SJCRH30 (cell line): ENCODE measurements at regions not wholly inside any gene's neighbourhood (a gene's known extent, or its start where the extent isn't known, plus 50 kb on each side); places are given as distances from the start of the nearest gene placed in this dataset.

Experiments used
- DNase-seq, 2 experiments: peaks; one replicate each; pipeline ENCODE4 v3.0.0-alpha.2; 2015 to 2020
- H3K27ac ChIP-seq: fragments of 250-450 bp; sonication (Bioruptor Pico); 2 replicates; pipeline ENCODE4 v1.5.1; 2020; ENCODE audit warnings: mild to moderate bottlenecking, moderate library complexity
- H3K27me3 ChIP-seq: fragments of 250-450 bp; sonication (Bioruptor Pico); 2 replicates; pipeline ENCODE4 v1.5.1; 2020; ENCODE audit warnings: mild to moderate bottlenecking, moderate library complexity
- H3K36me3 ChIP-seq: fragments of 250-450 bp; sonication (Bioruptor Pico); 2 replicates; pipeline ENCODE4 v1.5.1; 2020; ENCODE audit warnings: mild to moderate bottlenecking, moderate library complexity
- H3K4me1 ChIP-seq: fragments of 250-450 bp; sonication (Bioruptor Pico); 2 replicates; pipeline ENCODE4 v1.5.1; 2020; ENCODE audit warnings: mild to moderate bottlenecking, moderate library complexity
- H3K4me3 ChIP-seq: fragments of 250-450 bp; sonication (Bioruptor Pico); 2 replicates; pipeline ENCODE4 v1.5.1; 2020; ENCODE audit warnings: mild to moderate bottlenecking, moderate library complexity
- H3K9me3 ChIP-seq: fragments of 250-450 bp; sonication (Bioruptor Pico); replicated peaks from 2 replicates; pipeline ENCODE4 v1.5.1; 2020; ENCODE audit warnings: mild to moderate bottlenecking, moderate library complexity

DNA sequence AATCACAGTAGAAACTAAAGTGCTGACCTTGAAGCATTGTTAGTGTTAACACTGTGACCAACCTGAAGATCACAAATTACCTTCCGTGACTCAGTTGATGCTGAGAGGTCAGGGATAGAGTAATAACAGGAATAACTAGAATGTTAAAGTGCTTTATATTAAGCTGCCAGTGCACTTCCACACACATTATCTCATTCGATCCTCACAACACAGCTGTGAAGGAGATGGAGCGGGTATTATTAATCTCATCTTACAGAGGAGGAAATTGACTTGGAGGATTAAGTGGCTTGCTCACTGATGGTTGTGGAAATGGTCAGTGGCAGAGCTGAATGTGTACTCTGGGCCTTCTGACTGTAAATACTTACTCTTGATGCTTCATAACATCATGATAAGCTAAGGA lies 252.5 kb upstream of the DMRT1 start:
- Histone ChIP-seq H3K27me3 (no peaks in the 10 kb centered on the region), H3K4me3 (no peak overlapping the region)
- no peak for DNase-seq

DNA sequence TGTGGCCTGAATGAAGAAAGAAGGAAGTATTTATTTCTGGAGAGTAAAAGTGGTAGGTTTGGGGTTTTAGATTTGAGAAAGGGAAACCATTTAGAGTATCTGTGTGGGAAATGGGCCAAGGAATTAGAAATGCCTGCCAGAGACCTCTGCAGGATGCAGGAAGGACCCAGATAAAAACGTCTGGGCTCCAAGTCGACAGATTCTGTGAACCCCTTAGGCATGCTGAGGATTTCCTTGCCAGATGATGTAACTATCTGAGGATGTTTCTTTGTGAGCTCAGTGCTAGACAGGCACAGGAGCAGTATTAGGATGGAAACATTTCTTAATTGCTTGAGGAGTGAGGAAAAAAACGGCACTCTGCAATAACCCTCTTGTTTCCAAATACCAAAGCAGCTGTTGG lies 251.8 kb upstream of the DMRT1 start:
- H3K36me3 ChIP-seq, result no peaks in the 10 kb centered on the region
- H3K4me1 ChIP-seq, result no peaks in the 10 kb centered on the region
- H3K9me3 ChIP-seq, result no peaks in the 10 kb centered on the region
- no peak overlapping the region for H3K27ac ChIP-seq
- no peaks in the 10 kb centered on the region for H3K27me3 ChIP-seq
- no peak overlapping the region for H3K4me3 ChIP-seq
- no peak for DNase-seq

More for the DNA sequence above, 252.5 kb upstream of the DMRT1 start:
- H3K4me1 ChIP-seq, result no peaks in the 10 kb centered on the region
- H3K36me3 ChIP-seq, result no peaks in the 10 kb centered on the region
- no peak overlapping the region for H3K27ac ChIP-seq
- no peaks in the 10 kb centered on the region for H3K9me3 ChIP-seq

DNA sequence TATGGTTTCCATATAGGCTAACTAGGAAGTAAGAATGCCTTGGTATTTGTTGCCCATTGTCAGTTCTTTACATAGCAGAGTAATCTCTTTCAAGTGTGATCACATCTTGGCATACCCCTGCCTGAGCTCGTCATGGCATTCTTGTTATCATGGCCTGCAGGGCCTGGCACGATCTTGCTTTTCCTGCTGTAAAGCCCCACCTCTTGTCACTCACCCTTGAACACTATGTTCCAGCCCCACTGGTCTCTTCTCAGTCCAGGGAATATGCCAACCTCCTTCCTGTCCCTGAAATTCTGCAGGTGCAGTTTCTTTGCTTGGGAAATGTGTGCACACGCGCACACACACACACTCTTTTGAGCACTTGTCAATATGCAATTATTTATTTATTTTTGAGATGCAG lies 250.2 kb upstream of the DMRT1 start:
- no peaks in the 10 kb centered on the region for H3K9me3 ChIP-seq
- H3K27ac ChIP-seq, result no peak overlapping the region
- no peak overlapping the region for H3K4me3 ChIP-seq
- no peaks in the 10 kb centered on the region for H3K4me1 ChIP-seq
- H3K27me3 ChIP-seq, result no peaks in the 10 kb centered on the region
- no peak for DNase-seq
- no peaks in the 10 kb centered on the region for H3K36me3 ChIP-seq

DNA sequence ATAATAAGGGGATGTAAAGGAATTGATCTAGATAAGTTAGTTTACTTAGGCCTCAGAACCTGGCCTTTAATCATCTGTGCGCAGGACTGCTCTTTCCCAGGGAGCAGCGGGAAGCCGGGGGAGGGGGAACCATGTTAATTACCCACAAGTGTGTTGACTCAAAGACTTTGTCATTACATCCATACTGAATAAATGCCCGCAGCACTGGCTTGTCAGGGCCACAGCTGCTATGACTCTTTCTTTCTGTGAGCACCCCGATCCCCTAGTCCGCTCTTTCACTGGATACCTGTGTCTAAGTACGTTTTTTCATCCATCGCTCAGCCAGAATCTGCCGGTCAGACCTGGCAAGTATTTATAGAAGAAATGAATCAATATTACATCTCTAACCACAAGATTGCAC lies 249.3 kb upstream of the DMRT1 start:
- H3K36me3 ChIP-seq, result no peaks in the 10 kb centered on the region
- H3K27ac ChIP-seq, result no peak overlapping the region
- H3K9me3 ChIP-seq, result no peaks in the 10 kb centered on the region
- DNase-seq, result peak in 1 of 2 experiments; percentile 9
- H3K27me3 ChIP-seq, result no peaks in the 10 kb centered on the region
- H3K4me3 ChIP-seq, result no peak overlapping the region
- H3K4me1 ChIP-seq, result no peaks in the 10 kb centered on the region

DNA sequence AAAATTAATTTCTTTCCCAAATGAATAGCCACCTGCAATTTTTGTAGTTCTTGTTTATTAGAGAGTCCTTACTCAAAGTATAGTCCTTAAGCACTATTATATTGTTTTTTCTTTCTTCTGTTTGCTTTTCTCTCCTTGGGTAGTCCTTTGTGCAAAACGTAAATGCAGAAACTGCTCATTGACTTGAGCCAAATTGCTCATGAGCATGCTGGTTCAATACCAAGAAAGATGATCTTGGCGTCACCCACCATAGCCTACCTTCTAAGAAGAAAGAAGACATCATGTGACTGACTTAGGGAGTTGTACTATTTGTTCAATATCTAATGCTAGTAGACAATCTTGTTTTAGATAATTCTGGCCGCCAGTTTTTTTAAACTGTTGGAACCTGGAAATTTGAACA lies 248.8 kb upstream of the DMRT1 start:
- DNase-seq, result no peak
- no peaks in the 10 kb centered on the region for H3K4me1 ChIP-seq
- no peaks in the 10 kb centered on the region for H3K27me3 ChIP-seq
- H3K4me3 ChIP-seq, result no peak overlapping the region
- H3K36me3 ChIP-seq, result no peaks in the 10 kb centered on the region
- no peaks in the 10 kb centered on the region for H3K9me3 ChIP-seq
- H3K27ac ChIP-seq, result no peak overlapping the region

DNA sequence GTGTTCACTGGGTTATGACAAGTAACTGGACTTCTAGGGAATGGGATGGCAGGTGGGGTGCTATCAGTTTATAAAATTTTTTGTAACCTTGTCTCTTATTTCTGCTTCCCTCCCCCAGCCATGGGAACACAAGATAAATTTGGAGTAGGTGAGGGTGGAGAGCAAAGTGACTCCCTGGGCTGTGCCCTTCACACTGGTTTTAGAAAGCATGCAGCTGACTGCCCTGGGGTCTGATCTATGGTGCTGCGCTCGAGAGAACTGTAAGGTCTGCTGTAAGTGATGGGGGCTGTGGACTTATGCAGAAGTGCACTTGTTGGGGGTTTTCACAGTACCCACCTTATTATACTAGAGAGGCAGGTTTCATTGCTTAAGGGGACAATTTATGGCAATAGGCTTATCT lies 247.7 kb upstream of the DMRT1 start:
- Histone ChIP-seq H3K27ac (no peak overlapping the region), H3K27me3 (no peaks in the 10 kb centered on the region), H3K4me1 (no peaks in the 10 kb centered on the region), H3K4me3 (no peak overlapping the region), H3K9me3 (no peaks in the 10 kb centered on the region), H3K36me3 (no peaks in the 10 kb centered on the region)
- no peak for DNase-seq

DNA sequence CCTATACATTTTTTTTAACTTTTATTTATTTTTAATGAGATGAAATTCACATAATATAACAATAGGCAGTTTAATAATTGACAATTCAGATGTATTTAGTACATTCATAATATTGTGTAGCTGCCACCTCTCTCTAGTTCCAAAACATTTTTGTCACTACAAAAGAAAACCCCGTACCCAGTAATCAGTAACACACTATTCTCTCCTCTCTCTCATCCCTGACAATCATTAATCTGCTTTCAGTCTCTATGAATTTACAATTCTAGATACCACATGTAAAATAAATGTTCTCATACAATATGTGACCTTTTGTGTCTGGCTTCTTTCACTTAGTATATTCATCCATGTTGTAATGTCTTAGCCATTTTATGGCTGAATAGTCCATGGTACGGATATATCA lies 244.8 kb upstream of the DMRT1 start:
- no peak overlapping the region for H3K27ac ChIP-seq
- H3K27me3 ChIP-seq, result no peaks in the 10 kb centered on the region
- no peaks in the 10 kb centered on the region for H3K36me3 ChIP-seq
- no peaks in the 10 kb centered on the region for H3K4me1 ChIP-seq
- H3K4me3 ChIP-seq, result no peak overlapping the region
- DNase-seq, result no peak
- H3K9me3 ChIP-seq, result no peaks in the 10 kb centered on the region

DNA sequence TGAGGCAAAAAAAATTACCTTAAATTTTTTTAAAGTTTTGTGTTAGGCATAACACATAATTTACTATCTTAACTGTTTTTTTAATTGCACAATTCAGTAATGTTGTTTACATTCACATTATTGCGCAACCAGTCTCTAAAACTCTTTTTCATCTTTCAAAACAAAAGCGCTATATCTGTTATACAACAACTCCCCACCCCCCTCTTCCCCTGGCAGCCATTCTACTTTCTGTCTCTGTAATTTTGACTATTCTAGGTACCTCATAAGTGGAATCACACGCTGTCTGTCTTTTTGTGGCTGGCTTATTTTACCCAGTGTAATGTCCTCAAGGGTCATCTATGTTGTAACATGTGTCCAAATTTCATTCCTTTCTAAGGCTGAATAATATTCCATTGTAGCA lies 241.5 kb upstream of the DMRT1 start:
- no peaks in the 10 kb centered on the region for H3K9me3 ChIP-seq
- H3K4me3 ChIP-seq, result no peak overlapping the region
- no peak overlapping the region for H3K27ac ChIP-seq
- no peaks in the 10 kb centered on the region for H3K27me3 ChIP-seq
- DNase-seq, result no peak
- H3K36me3 ChIP-seq, result no peaks in the 10 kb centered on the region
- no peaks in the 10 kb centered on the region for H3K4me1 ChIP-seq

DNA sequence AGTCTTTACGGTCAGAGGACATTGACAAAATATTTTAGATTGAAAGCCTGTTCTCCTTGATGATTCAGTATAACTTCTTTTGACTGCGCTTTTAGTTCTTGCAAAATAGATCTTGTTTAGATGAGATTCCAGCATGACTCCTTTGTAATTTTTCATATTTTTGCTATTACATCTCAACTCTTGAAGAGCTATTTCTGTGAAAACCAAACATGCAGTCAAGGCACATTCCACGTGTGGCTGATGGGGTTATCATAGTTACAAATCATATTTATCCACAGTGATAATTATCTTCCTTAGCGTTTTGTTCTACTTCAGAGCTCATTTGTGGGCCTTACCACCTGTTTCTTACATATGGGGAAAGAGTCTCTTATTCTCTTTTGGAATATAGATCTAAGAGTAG lies 238.8 kb upstream of the DMRT1 start:
- no peaks in the 10 kb centered on the region for H3K4me1 ChIP-seq
- no peak for DNase-seq

DNA sequence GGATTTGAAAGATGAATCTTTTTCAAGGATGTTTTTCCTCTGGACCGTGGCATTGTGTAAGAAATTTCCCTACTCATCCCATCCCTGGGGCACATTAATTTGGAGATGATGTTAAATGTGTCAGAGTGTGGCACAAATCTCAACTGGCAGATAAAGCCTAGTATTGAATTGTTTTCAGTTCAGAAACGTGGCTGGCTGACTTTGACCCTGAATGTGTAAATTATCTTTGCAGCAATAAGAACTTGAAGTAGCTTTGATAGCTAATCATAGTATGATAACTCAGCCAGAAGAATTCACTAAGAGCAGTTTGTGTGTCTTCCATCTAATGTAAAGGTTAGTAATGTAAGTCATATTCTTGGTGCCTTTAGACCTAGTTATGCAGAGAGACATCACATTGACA lies 238.4 kb upstream of the DMRT1 start:
- H3K4me3 ChIP-seq, result no peak overlapping the region
- no peak for DNase-seq
- H3K36me3 ChIP-seq, result no peaks in the 10 kb centered on the region
- H3K9me3 ChIP-seq, result no peaks in the 10 kb centered on the region
- H3K27me3 ChIP-seq, result no peaks in the 10 kb centered on the region
- H3K27ac ChIP-seq, result no peak overlapping the region
- no peaks in the 10 kb centered on the region for H3K4me1 ChIP-seq

More for the DNA sequence above, 238.8 kb upstream of the DMRT1 start:
- Histone ChIP-seq H3K9me3 (no peaks in the 10 kb centered on the region), H3K27me3 (no peaks in the 10 kb centered on the region), H3K36me3 (no peaks in the 10 kb centered on the region), H3K4me3 (no peak overlapping the region), H3K27ac (no peak overlapping the region)

DNA sequence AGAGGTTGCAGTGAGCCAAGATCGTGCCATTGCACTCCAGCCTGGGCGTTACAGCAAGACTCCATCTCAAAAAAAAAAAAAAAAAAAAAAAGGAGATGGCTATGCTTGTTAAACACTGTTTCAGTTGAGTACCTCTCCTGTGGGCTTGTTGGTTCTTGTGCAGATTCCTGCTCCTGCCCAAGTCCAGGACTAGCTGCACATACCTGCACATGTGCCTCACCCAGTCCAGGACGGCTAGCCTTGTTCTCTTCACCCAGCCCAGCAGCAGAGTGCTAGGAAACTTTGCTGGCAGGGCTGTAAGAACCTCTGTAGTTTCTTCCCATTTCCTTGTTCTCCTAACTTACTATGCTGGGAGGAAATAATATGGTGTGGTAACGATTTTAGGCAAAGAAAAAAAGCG lies 234.1 kb upstream of the DMRT1 start:
- DNase-seq, result no peak
- Histone ChIP-seq H3K27me3 (no peaks in the 10 kb centered on the region), H3K4me3 (no peak overlapping the region), H3K36me3 (no peaks in the 10 kb centered on the region), H3K9me3 (no peaks in the 10 kb centered on the region), H3K4me1 (no peaks in the 10 kb centered on the region), H3K27ac (no peak overlapping the region)

DNA sequence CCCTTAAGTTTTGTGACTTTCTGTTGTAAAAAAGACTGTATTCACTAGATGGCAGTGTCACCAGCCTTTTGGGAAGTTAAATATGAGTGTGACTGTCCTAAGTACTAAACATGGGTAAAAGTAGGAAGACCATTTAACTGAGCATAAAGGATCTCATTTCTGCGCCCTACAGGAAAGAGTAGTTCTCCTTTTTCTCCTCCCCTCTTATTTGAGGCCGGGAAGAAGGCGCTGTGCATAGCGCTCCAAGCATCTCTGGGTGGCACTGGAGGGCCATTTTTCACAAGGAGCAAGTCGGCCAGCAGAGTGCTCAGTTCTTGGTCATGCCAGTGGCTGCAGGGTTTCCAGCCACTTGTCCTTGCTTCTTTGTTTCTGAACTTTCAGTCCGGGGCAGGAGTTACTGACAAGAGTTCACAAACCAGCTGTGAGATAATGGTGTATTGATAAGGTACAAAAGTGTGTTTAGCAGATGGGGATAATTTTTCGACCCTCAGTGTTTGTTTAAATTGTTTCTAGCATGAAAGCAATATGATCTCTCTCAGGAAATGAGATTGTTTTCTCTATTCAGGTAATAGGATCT lies 227.6 kb upstream of the DMRT1 start:
- Histone ChIP-seq H3K36me3 (no peaks in the 10 kb centered on the region), H3K27me3 (no peaks in the 10 kb centered on the region), H3K4me3 (no peak overlapping the region), H3K9me3 (no peaks in the 10 kb centered on the region), H3K4me1 (no peaks in the 10 kb centered on the region; the same call in 1 of the 2 replicates), H3K27ac (peak overlapping the region; percentile 0; the same call in 1 of the 2 replicates)
- DNase-seq, result peak; percentile 80 to 90

DNA sequence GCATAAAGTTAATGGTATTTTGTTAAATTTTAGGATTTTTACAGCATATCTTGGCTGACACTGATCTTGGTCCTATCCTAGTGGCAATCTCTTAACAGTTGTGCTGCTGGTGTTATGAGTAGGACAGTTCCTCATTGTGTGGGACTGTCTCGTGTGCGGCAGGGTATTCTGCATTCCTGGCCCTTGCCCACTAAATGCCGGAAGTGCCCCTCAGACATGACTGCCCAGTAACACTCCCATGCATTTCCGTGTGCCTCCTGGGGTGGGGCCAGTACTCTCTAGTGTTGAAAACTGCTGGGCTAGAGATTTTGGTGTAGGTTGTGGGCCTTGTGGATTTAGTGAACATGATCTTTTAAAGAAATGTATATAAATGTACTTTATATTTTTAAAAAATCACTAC lies 227.1 kb upstream of the DMRT1 start:
- Histone ChIP-seq H3K27ac (peak overlapping the region; percentile 0; the same call in 1 of the 2 replicates), H3K9me3 (no peaks in the 10 kb centered on the region), H3K36me3 (no peaks in the 10 kb centered on the region), H3K27me3 (no peaks in the 10 kb centered on the region), H3K4me1 (no peaks in the 10 kb centered on the region; the same call in 1 of the 2 replicates), H3K4me3 (no peak overlapping the region)
- peak; percentile 56 to 64 for DNase-seq

DNA sequence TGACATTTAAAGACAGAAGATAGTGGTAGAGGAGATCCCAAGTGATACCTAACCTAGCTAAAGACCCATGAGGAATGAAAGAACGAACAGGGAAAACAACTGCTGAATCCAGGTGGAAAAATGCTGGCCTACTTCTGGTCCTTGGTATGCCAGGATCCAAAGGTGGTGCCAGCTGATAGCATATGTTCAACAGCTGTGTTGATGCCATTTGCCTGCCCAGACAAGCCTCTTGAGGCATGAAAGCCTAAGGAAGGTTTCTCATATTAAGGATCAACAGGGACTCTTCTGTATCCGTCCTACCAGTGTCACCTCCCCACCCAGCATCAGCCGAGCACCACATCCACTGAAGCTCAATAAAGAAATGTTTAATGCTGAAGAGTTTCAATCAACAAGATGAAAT lies 225.7 kb upstream of the DMRT1 start:
- DNase-seq, result no peak
- no peaks in the 10 kb centered on the region for H3K27me3 ChIP-seq
- no peaks in the 10 kb centered on the region; the same call in 1 of the 2 replicates for H3K4me1 ChIP-seq
- H3K27ac ChIP-seq, result no peak overlapping the region
- no peaks in the 10 kb centered on the region for H3K36me3 ChIP-seq
- H3K4me3 ChIP-seq, result no peak overlapping the region
- no peaks in the 10 kb centered on the region for H3K9me3 ChIP-seq

DNA sequence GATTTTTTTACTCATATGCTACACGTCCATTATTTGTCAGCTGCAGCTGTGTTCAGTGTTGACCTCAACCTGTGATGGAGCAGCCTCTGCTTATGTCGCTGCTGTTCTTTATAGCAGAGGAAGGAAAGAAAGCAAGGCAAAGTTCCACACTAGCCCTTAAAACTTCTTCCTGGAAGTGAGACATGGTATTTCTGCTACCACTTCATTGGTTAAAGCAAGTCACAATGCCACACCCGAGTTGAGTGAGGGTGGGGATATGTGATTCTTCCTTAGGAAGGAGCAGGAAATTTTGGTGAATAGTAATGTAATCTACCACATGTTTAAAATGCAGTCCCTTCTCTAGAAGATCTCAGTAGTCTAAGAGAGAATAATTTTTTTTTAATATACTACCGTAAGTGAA lies 224.8 kb upstream of the DMRT1 start:
- H3K27ac ChIP-seq, result no peak overlapping the region
- no peak for DNase-seq
- H3K4me1 ChIP-seq, result no peaks in the 10 kb centered on the region; the same call in 1 of the 2 replicates
- no peaks in the 10 kb centered on the region for H3K27me3 ChIP-seq
- no peaks in the 10 kb centered on the region for H3K36me3 ChIP-seq
- no peak overlapping the region for H3K4me3 ChIP-seq
- H3K9me3 ChIP-seq, result no peaks in the 10 kb centered on the region

DNA sequence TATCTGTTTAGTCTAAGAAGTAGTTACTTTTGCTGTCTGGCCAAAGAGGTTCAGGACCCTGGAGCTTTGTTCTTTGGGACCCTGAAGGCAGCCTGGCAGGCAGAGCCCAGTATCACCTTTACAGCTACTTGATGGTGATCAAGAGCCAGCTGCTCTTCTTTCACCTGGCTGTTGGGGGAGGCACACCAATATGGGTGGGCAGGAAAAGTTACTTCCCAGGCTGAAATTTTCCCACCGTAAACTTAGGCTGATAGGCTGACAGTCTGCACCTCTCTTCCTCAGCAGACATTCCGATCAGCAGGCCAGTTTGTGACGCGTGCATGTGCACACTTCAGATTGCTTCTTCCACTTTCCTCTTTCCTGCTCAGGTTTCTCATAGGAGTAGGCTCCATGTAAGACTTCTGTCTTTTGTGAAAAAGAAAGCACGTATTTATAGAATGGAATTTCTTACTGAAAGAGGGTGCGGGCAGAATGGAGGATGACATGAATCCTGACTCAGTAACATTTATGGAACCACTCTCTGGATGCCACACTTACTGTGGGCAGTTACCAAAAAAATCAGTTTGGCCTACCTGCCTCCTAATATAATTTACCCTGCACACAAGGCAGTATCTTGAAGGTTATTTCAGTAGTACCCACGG lies 223.9 kb upstream of the DMRT1 start:
- Histone ChIP-seq H3K36me3 (no peaks in the 10 kb centered on the region), H3K4me3 (no peak overlapping the region), H3K27ac (no peak overlapping the region), H3K4me1 (no peaks in the 10 kb centered on the region; the same call in 1 of the 2 replicates), H3K9me3 (no peaks in the 10 kb centered on the region), H3K27me3 (no peaks in the 10 kb centered on the region)
- no peak for DNase-seq
